CD4-positive, alpha-beta T cell treated with Interleukin-15 for 1 hour (primary cell): ENCODE measurements at regions not wholly inside any gene's neighbourhood (a gene's known extent, or its start where the extent isn't known, plus 50 kb on each side); places are given as distances from the start of the nearest gene placed in this dataset.
A peak's percentile ranks its signal among the peaks of the same experiment; 100 is the strongest.

Experiments
- DNase-seq: peaks from one replicate; pipeline ENCODE4 v3.0.0-alpha.2; 2020

- no peak for DNase-seq
These were observed 83.0 kb upstream of the IFNE start for GRCh38 chr9:21565155-21565554.

- DNase-seq, result no peak
These were observed 85.8 kb upstream of the IFNE start for GRCh38 chr9:21567926-21568325.

- DNase-seq, result no peak
These were observed 86.4 kb upstream of the IFNE start for GRCh38 chr9:21568484-21568883.

GRCh38 chr9:21569721-21570120 lies 87.6 kb upstream of the IFNE start:
- no peak for DNase-seq

- DNase-seq, result no peak
These were observed 88.6 kb upstream of the IFNE start for GRCh38 chr9:21570643-21571275.

GRCh38 chr9:21574261-21574660 lies 92.1 kb upstream of the IFNE start:
- DNase-seq, result no peak

- DNase-seq, result peak; percentile 19
These were observed 94.4 kb upstream of the IFNE start for GRCh38 chr9:21576331-21577189.

- DNase-seq, result peak; percentile 21
These were observed 97.1 kb upstream of the IFNE start for GRCh38 chr9:21579247-21579671.

GRCh38 chr9:21579743-21580142 lies 97.6 kb upstream of the IFNE start:
- no peak for DNase-seq

GRCh38 chr9:21580636-21581378 lies 98.7 kb upstream of the IFNE start:
- no peak for DNase-seq

- no peak for DNase-seq
These were observed 101.7 kb upstream of the IFNE start for GRCh38 chr9:21583628-21584377.

GRCh38 chr9:21584890-21585289 lies 102.8 kb upstream of the IFNE start:
- DNase-seq, result no peak

GRCh38 chr9:21585756-21586752 lies 103.9 kb upstream of the IFNE start:
- DNase-seq, result no peak

GRCh38 chr9:21589344-21590056 lies 107.4 kb upstream of the IFNE start:
- DNase-seq, result no peak

- DNase-seq, result no peak
These were observed 108.2 kb upstream of the IFNE start for GRCh38 chr9:21590058-21590996.

- DNase-seq, result peak; percentile 55
These were observed 109.3 kb upstream of the IFNE start for GRCh38 chr9:21591221-21592062.

GRCh38 chr9:21592063-21592338 lies 109.9 kb upstream of the IFNE start:
- no peak for DNase-seq

- no peak for DNase-seq
These were observed 115.2 kb upstream of the IFNE start for GRCh38 chr9:21597284-21597683.

- DNase-seq, result no peak
These were observed 116.6 kb upstream of the IFNE start for GRCh38 chr9:21598749-21599148.
